Peyer's patch (tissue), 4 donors: ENCODE measurements at regions not wholly inside any gene's neighbourhood (a gene's known extent, or its start where the extent isn't known, plus 50 kb on each side); places are given as distances from the start of the nearest gene placed in this dataset.

Experiments used
- CTCF ChIP-seq, 6 experiments: fragments of 450-650 bp in 4 of 6; fragments of 200-600 bp in 2 of 6; sonication (generic) in 1 of 6; IDR thresholded peaks; one replicate each; pipeline ENCODE4 v1.5.1; 2017 to 2019; ENCODE audit warnings: antibody characterized with exemption in 6 of 6, mild to moderate bottlenecking in 3 of 6, moderate library complexity in 1 of 6
- POLR2A ChIP-seq, 2 donors: fragments of 450-650 bp; IDR thresholded peaks; one replicate each; pipeline ENCODE4 v1.5.1; 2017; ENCODE audit warnings: antibody characterized with exemption in 2 of 2, mild to moderate bottlenecking in 2 of 2, moderate library complexity in 2 of 2

GRCh38 chr6:4309540-4309939 is 174.2 kb upstream of the ECI2 start:
- TF ChIP-seq CTCF (IDR thresholded peaks at IDR 0.05) (no peak), POLR2A (IDR thresholded peaks at IDR 0.05) (no peak)
